ENCODE measurements at regions not wholly inside any gene's neighbourhood (a gene's known extent, or its start where the extent isn't known, plus 50 kb on each side); places are given as distances from the start of the nearest gene placed in this dataset.
"Not testable (repeated sequence)": the region's sequence is repeated elsewhere in the genome, so short reads cannot be mapped to it uniquely, and the experiment has no call there.

DNA sequence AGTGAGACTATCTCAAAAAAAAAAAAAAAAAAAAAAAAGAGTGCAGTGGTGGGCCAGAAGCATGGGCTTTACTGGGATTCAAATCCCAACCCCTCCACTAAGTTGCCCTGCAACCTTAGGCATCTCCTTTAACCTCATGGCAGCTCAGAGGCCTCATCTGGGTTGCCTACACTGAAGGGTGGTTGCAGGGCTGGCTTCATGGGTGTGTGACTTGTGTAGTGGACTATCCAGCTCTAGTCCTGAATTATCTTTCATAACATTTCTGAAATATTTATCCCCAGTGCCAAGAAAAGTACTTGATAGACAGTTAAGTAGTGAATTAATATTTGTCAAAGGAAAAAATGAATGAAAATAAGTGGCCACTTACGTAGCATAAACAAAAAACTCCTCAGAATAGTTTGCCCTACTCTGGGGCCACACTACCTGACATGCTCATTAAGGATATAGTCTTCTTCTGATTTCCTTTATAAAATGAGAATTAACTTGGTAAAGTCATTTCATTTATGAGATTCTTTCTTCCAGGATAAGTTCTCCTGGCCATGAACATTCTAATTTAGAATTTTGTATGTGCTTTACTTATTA is 116.0 kb upstream of the SYT13 start:
- DNase-seq, result no peak

- DNase-seq, result no peak
Observed at GRCh38 chr11:45400591-45400990, 114.5 kb upstream of the SYT13 start.

- no peak for DNase-seq
Observed at GRCh38 chr11:45399166-45399565, 113.0 kb upstream of the SYT13 start.

DNA sequence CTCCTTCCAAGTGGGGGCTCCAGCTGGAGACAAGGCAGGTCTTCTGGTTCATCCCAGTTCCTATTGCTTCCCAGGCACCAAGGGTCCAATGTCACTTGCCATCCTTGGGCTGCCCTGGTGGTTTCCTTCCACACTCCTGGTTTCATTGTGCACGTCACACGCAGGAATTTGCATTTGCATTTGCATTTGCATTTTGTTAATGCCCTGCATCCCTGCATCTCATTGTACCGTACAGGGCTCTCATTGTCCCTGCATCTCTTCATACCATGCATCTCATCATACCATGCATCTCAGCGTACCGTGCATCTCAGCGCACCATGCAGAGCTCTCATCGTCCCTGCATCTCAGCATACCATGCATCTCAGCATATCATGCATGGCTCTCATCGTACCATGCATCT is 112.2 kb upstream of the SYT13 start:
- no peak for DNase-seq

- no peak for DNase-seq
Observed at GRCh38 chr11:45396394-45396793, 110.3 kb upstream of the SYT13 start.

GRCh38 chr11:45395947-45396346 is 109.8 kb upstream of the SYT13 start:
- no peak for DNase-seq

- no peak for DNase-seq
Observed at GRCh38 chr11:45395421-45395820, 109.3 kb upstream of the SYT13 start.

DNA sequence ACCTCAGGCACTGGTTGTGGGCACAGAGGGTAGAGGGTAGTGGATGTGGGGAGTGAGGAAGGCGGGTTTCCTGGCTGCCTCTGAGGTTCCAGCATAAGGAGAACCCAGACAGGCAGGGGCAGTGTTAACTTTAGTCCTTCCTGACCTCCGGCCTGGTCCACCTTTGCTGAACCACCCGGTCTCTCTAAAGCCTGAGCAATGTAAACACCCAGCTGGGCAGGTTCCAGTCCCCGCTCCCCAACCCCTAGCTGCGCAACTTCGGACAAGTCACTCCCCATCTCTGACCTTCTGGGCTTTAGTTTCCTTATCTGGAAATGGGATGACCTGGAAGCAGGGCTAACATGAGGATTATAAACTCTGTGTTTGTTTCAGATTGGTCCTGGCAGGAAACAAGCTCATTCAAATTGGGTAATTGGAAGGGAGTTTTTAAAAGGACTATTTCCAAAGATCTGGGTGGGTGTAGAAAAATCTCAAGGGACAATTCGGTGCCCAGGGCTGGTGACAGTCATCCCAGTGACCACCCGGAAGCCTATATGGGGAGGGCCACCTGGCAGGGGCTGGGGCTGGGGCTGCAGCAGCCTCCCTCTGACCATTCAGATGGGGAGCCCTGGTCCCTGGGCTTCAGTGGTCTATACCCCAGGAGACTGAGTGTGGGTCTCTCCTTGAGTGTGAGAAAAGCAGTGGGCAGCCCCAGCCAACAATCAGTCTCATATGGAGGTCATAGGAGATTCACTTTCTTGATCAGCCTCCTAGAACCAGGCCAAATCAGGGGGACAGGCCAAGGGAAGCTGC is 108.3 kb upstream of the SYT13 start:
- no peak for DNase-seq

- DNase-seq, result no peak
Observed at GRCh38 chr11:45393826-45394225, 107.7 kb upstream of the SYT13 start.

DNA sequence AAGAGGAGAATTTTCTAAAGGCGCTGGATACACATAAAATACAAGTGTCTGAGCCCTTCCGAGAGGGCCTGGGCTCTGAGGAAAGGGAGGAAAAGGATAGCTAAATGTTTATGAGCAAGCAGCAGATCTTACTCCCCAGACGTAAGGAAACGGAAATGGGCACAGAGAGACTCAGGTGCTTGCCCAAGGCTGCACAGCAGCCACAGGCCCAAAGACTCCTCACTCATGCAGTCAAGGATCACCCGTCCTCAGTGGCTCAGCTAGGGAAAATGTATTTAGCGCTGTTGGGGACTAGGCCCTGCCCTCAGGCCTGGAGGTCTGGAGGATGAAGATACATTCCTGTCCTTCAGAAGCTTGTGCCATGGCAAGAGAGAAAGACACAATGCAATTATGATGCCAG is 107.2 kb upstream of the SYT13 start:
- no peak for DNase-seq

DNA sequence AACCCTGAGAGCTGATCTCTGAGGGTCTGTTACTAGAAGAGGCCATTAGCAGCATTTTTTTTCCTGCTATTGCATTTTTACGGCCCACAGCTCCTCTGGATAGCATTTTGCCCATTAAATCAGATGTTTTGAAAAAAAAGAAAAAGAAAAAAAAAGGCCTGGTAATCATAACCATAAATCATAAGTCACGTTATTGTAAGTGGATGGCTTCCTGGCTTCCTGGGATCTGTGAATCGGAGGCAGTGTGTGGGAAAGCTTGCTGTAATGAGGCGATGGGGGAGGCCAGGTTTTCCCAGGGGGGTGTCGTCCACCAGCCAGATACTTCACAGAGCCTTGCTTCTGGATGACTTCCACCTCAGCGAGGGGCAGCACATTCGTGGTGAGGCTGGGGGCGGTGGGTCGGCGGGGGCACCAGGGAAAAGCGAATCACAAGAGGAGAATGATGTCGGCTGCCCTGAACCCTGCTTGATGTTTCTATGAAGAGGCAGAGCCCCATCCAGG is 106.5 kb upstream of the SYT13 start:
- DNase-seq, result no peak

- no peak for DNase-seq
Observed at GRCh38 chr11:45392154-45392553, 106.0 kb upstream of the SYT13 start.

- no peak for DNase-seq
Observed at GRCh38 chr11:45391168-45391850, 105.2 kb upstream of the SYT13 start.

GRCh38 chr11:45390407-45390806 is 104.3 kb upstream of the SYT13 start:
- DNase-seq, result no peak

- DNase-seq, result no peak
Observed at GRCh38 chr11:45388472-45388871, 102.3 kb upstream of the SYT13 start.

DNA sequence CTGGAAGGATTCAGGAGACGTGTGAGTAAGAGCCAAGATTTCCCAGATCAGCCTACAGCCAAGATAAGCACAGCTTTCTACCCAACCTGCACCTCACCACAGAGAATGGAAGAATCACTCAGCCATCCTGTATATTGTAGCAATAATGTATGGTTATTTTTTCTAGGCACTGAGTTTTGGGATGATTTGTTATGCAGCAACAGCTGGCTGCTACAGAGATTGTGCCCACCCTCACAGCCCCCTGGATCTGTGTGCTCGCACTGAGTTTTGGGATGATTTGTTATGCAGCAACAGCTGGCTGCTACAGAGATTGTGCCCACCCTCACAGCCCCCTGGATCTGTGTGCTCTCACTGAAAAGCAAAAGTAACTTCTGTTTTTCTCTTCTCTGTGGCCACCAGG is 101.7 kb upstream of the SYT13 start:
- not testable (repeated sequence) for DNase-seq

DNA sequence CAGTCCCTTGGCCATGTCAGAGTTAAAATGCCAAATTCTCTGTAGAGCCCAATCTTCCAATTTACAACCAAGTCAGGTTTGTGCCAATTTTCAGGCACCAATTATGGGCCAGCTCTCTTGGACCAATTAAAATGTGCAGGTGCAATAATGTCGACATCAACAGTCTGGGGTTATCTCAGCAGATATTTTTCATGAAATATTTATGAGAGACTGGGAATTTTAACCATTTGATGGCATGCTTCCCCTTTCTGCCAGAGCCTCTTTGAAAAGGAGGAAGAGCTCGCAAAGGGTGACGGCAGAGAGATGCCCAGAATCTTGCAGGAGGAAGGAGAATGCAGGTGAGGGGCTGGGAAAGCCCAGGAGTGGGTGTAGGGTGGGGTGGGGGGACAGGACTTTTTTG is 100.8 kb upstream of the SYT13 start:
- DNase-seq, result no peak

DNA sequence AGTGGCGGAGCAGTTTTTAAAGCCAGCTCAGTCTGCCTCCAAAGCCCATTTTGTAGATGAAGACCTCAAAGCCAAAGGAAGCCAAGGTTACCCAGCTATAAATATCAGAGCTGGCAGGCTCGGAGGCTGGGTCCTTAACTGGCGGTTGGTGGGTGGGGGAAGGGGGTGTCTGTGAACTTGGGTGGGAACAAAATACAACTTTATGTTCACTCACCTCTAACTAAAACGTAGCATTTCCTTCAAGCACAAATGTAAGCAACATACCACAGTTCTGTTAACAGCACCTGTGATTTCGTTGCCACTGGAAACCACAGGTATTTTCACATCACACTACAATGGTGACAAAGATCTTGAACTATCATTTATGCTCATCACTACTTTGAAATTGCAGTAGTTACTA is 99.7 kb upstream of the SYT13 start:
- DNase-seq, result no peak

DNA sequence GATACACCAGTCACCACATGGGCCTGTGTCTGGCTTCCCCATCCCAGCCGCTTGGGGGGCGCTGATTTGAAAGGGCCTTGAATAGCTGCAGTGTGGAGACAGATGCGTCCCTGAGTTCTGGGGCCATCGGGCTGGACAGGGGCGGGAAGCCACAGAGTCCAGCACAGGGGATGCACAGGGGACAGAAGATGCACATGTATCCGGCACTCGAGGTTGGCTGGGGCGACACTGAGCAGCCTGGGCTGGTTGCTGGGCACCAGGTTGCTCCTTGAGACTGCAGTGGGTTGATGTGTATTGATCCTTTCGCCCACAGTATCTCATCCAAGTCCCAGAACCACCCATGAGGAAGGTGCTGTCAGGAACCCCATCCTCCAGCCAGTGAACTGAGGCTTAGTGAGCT is 99.3 kb upstream of the SYT13 start:
- no peak for DNase-seq

DNA sequence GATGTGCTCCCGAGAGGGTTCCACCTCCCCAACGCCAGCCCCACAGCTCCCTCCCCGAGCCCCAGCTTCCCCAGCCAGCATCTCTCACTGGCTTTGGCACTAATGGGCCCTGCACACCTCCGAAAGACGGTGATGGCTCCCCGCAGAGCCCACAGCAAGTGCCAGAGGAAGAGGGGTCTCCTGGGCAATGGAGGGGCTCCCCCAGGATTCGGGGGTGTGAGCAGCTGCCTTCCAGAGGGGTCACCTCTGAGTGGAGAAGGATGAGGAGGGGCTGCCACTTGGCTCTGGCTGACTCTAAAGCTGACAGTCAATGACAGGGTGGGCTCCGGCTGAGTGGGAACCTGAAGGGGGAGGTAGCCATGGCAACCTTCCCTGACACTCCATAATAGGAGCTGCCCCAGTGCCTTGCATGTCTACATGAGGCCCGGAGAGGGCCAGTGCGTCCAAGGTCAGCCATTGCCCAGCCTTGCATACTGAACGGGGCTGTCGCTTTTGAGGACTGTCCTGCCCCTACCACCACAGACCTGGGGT is 98.6 kb upstream of the SYT13 start:
- DNase-seq, result no peak

- DNase-seq, result no peak
Observed at GRCh38 chr11:45384016-45384415, 97.9 kb upstream of the SYT13 start.

DNA sequence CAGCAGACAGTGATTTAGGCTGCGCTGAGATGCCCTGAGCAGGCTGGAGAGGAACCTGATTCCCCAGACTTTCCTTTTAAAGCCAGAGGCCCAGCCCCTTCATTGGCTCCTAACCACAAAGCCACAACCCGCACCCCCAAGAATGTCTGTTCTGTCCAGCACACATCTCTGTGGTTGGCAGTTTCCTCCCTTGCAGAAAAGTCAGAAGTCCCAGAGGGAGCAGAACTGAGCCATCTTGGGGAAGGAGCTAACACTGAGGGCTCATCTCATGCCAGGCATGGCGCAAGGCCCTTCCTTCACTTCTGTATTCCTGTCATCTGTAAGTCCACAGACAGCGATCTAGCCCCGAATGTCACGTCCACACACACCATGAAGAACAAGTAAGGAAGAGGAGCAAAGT is 97.1 kb upstream of the SYT13 start:
- DNase-seq, result no peak

DNA sequence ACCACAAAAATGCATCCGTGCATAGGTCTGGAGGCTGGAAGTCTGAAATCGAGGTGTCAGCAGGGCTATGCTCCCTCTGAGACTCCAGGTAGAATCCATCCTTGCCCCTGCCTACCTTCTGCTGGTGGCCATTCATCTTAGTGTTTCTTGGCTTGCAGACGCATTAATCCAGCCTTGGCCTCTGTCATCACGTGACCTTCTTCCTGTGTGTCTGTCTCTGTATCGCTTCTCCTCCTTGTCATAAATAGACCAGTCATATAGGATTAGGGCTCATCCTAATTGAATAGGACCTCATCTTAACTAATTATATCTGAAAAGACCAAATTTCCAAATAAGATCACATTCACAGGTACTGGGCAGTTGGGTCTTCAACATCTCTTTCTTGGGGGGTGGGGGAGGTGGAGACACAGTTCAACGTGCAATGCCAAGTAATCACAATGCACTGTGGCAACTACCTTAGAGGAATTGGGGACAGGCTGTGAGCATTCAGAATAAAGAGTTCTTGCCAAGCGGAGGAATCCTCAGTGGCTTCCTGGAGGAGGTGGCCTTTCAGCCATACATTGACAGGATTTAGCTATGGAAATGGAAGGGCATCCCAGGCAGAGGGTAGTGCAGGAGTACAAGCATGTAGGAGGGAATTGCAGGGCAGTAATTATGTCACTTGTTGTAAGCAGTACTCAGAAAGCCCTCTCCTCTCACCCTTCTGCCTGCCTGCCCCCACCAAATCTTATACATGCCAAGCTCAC is 96.2 kb upstream of the SYT13 start:
- no peak for DNase-seq

Measured in NCI-H446 treated with DMSO at 0.1 percent for 48 hours (cell line).